OCI-M1 (cell line): ENCODE measurements at regions not wholly inside any gene's neighbourhood (a gene's known extent, or its start where the extent isn't known, plus 50 kb on each side); places are given as distances from the start of the nearest gene placed in this dataset.

ENCODE experiments used
- DNase-seq: peaks from one replicate; lab custom pipeline; 2025; lab: John Stamatoyannopoulos, UW

DNA sequence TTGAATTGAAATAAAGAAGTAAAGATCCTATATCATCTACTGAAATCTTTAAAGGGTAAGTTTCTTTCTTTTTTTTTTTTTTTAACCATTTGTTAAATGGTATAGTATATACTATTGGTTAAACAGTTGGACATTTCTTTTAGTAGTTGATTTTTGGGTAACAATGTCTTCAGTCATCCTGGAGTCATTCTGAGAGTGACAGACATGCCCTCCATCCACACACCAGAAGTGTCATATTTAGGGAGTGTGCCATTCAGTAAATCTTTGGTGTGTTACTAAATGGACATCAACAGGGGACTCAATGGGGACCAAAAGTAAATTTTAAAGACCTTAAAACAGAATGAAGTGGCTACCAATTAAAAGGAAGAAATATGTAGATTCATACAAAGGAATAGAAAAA is 50.8 kb upstream of the SLC39A10 start:
- DNase-seq, result peak; percentile 39

DNA sequence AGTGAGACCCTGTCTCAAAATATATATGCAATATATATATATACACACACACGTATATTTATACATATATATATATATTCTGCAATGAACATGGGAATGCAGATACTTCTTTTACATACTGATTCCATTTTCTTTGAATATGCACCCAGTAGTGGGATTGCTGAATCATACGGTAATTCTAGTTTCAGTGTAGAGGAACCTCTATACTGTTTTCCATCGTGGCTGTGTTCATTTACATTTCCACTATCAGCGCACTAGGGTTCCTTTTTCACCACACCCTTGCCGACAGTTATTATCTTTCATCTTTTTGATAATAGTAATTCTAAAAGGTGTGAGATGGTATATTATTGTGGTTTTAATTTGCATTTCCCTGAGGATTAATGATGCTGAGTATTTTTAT is 52.3 kb upstream of the SLC39A10 start:
- DNase-seq, result peak; percentile 46

DNA sequence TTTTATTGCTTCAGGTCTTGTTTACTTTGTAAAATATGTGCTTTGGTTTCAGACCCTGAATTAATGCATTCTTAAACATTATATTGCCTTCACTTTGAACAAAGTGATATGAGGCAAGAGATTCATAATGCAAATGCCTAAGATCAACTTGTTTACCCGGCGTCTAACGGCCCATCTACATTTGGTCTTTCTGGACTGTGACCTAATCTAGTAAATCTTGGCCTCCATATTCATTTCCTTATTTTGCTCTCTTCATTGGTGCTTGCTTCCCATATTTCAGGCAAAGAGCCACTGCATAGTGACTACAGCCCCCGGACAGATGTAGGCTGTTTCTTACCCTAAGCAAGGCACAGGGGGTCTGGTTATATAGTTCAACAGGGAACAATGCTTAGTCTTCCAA is 53.0 kb upstream of the SLC39A10 start:
- DNase-seq, result peak; percentile 43

DNA sequence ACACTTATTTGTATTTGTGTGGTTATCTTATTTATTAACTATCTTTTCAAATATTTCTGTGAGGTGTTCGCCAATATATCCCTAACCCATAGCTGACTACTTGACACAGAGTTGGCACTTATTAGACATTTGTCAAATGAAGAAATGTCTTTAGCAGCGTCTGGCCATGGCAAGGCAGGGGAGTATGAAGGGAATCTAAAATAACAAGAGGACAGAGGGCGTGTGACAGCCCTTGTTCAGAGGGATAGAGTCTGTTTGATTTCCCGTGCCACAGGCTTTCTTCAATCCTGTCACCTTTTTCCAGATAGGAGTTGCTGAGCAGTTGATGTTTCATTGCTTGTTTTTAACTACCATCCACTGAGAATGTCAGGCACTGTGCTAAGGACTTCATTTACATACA is 53.6 kb upstream of the SLC39A10 start:
- no peak for DNase-seq

DNA sequence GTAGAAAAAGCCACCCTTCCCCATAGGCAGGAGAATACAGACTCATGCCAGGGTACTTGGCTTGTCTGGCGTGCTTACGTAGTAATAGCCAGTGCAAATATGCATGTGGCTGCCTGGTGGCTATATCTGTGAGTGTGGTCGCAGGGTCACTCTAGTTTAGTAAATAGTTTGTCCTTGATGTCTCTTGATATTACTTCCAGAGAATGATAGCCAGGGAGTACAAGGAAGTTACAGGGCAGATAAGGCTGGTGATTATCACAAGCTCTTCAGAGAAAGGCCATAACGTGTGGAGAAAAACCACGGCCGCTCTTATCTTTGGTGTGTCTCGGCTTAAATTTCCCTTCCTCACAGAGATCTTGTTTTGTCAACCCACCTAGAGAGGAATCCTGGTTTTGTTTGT is 54.3 kb upstream of the SLC39A10 start:
- DNase-seq, result peak; percentile 91

DNA sequence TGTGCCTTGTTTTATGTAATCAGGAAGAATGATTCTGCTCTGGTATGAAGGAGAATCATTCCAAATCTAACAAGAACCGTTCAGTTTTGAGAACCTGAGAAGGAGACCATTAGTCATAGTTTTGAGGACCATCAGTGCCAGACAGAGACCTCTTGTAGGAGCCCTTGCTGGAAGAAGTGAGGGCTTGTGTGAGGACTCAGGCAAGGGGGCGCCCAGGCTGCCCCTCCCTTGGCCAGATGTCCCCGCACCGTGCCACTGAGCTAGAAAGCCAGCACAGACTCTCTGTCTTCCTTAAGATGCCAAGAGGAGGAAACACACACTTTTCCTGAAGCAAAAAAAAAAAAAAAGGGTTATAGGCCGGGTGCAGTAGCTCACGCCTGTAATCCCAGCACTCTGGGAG is 55.7 kb upstream of the SLC39A10 start:
- DNase-seq, result no peak

DNA sequence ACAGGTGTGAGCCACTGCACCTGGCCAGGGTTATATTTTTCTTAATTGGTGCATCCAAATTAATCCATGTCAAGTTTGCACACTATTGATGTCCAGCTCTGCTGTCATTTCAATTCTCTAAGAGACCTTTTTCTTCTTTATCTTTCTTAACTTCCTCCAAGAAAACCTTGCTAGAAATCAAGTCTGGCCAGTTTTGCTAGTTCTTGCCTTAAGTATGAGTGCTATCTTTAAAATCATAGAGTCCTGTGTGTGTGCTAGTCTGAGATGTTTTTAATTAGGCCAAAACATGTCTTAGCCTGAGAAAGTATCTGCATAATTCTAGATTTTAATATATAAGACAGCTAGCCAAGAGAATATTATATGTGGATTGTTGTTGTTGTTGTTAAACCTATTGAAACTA is 56.2 kb upstream of the SLC39A10 start:
- DNase-seq, result peak; percentile 37

DNA sequence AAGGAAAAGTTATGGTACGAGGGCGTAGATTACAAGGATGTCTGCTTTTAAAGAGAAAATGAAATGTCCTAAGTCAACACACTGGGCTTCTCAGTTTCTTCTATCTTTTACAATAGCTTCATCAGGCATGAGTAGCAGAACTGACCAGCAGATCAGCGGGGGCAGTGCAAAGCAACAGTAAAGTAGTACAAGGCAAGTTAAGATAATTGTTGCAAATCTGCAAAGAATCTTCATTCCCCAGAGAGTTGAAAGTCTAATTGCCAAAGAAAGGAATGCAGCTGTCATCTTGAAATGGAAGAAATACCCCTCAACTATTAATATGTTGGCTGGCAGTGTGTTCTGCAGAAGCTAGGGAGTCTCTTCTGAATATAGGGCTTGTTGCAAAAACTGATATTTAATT is 60.2 kb upstream of the SLC39A10 start:
- DNase-seq, result peak; percentile 59

DNA sequence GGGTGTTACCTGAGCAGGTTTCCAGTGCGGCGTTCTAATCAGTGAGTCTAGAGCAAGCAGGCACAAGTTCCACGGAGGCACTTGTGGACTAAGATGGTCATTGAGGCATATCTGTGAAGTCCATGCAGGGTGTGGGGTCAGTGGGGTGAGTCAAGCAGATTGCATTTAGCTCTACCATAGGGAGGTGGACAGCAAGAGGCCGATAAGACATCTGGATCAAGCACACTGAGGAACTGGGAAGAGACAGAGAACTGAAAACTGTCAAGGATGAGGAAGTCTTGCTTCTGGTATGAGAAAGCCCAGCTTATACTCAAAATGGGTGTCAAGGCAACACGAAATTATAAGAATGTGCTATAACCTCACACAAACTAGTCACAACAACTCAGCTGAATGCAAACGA is 61.2 kb upstream of the SLC39A10 start:
- peak; percentile 92 for DNase-seq

DNA sequence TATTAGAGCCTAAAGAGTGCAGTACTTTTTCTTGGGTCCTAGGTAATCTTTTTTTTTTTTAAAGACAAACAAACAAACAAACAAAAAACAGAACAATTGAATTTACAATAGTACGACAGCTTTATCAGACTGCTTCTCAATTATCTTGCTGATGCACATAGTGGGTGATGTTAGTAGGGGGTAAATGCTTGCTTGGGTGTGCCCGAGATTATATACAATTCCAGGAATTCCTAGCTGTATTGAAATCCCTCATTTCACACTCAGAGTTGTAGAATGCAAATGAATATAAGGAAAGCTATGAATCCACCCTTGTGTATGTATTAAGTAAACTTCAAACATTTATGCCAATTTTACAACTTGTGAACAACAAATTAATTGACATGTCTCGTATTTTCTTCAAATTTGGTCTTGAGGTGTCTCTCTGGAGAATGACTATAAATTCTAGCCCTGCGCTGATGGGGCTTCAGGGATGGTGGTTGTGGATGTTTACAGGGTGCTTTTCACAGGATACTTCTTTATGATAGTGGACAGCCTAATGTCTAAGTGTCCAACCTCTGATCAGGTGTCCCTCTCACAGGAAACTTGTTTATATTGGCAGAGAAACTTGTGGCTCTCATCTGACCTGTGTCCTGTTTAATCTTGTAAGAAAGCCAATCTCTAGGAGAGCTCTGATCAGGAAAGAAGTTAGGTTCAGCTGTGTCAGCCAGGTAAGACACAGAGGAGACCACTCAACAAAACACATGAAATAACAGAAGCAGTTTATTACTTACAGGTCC is 61.9 kb upstream of the SLC39A10 start:
- peak; percentile 76 for DNase-seq

DNA sequence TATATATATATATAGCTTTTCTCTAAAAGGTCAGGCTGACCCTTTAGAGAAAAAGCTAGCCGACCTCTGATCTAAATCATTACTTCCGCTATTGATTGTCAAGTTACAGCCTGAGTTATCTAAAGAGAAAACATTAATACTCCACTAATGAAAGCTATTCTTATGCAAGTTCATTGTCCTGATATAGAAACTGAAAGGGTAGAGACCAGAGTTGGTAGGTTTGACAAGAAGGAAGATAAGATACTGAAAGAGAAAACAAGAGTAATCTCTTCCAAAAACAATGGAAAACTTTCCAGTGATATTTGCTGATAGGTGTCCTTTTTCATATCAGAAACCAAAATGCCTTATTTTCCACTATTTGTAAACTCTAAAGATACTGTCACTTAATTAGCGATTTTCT is 62.8 kb upstream of the SLC39A10 start:
- peak; percentile 80 for DNase-seq

DNA sequence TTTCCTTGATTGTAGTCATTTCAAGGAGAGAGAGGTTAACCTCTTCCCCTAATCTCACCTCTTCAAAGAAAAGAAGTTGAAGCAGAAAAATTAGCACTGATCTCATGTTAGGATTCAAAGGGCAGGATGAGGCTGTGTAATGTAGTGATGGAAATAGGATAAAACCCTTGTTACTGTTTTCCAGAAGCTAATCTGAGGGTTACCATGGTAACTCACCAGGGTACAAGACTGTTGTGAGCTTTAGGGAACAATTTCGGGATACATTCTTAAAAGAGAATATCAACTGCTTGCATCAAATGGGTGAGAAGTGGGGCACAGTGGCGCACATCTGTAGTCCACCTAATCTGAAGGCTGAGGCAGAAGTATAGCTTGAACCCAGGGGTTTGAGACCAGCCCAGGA is 64.9 kb upstream of the SLC39A10 start:
- DNase-seq, result no peak

DNA sequence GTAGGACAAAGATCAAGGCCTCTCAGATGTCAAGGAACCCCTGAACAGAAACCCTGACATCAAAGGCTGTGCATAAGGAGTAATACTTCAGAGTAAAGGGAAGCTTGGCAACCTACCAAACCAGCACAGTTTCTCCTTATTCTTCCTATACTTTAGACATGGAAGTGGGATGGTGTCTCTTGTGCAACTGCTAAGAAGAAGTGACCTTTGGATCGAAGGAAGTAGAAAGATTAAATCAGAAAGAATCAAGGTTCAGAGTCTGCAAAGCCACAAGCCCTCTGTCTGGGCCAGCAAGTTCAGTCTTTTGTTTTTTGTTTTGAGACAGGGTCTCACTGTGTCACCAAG is 66.2 kb upstream of the SLC39A10 start:
- DNase-seq, result peak; percentile 42

DNA sequence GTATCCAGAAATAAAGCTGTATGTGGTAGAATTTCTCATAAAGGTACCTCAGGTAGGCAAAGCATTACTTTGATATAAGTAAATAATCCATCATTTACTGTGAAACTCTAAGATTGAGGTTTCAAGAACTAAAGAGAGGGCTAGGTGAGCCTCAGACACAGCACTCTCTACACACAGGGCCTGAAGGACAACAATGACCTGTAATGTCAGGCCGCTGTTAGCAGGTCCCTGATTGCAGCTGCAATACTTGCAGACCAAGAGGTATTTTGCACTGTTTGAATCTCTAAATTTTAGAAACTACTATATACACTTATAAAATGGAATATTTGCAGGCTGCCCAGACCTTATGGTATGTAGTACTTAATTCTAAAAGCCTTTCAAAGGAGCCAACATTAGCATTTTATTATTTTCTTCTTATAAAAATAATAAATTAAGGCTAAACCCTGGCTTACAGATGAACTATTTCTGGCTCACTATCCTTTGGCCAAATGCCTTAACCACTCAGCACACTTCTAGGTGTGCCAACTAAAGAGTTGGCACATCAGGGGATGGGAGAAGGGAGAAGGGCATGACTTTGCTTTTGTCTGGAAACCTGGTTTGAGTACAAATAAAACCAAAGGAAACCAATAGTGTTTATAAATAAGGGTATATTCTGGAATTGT is 66.7 kb upstream of the SLC39A10 start:
- DNase-seq, result no peak

DNA sequence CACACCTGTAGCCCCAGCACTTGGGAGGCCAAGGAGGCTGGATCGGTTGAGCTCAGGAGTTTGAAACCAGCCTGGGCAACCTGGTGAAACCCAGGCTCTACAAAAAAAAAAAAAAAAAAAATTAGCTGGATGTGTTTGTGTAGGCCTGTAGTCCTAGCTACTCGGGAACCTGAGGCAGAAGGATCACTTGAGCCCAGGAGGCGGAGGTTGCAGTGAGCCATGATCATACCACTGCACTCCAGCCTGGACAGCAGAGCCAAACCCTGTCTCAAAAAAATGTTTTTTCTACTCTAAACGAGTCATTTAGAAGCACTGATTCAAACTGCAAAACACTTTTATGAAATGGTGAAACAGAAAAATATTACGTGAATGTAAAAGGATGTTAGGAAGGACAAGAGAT is 69.1 kb upstream of the SLC39A10 start:
- no peak for DNase-seq

DNA sequence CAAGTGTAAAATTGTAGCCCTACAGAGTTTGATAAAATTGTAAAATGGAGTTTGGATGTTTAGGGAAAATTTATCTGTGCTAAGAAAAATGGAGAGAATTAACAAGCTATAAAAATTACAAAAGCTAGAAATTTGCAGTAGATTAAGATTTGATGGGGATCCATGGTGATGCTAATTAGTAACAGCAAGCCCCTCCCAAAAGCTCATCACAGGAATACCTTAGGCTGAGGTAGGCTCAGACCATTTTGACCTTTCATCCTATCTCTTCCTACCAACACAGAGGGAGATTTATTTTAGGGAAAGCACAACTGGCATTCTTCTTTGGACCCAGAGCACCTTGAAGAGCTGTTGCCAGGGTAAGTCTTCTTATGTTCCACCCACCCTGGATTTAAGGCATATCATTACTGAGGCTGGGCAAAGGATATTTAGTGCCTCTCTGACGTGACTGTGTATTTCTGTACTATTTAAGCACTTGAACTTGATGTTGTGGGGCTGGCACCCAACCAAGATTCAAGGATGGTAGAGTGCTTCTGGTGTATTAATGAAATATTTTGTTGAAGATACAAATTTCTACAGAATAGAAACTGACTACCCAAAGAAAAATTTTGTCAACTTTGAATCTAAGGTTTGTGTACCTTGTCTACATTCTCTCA is 70.8 kb upstream of the SLC39A10 start:
- DNase-seq, result no peak

DNA sequence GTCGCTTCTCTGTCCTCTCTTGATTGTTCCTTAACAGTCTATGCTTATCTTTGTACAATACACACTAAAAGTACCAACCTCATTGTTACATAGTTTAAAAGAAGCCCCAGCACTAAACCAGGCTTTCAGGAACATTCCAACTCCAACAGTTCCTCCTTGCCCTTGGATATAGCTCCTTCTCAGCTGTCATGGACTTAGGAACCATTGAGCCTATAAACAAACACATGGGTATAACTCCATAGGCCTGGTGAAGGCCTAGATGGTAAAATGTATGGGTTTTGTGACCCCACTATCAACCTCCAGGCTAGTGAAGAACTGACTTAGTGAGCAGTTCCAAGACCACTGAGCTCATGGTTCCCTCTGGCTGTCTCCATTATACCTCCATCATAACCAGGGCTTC is 74.8 kb upstream of the SLC39A10 start:
- DNase-seq, result no peak

DNA sequence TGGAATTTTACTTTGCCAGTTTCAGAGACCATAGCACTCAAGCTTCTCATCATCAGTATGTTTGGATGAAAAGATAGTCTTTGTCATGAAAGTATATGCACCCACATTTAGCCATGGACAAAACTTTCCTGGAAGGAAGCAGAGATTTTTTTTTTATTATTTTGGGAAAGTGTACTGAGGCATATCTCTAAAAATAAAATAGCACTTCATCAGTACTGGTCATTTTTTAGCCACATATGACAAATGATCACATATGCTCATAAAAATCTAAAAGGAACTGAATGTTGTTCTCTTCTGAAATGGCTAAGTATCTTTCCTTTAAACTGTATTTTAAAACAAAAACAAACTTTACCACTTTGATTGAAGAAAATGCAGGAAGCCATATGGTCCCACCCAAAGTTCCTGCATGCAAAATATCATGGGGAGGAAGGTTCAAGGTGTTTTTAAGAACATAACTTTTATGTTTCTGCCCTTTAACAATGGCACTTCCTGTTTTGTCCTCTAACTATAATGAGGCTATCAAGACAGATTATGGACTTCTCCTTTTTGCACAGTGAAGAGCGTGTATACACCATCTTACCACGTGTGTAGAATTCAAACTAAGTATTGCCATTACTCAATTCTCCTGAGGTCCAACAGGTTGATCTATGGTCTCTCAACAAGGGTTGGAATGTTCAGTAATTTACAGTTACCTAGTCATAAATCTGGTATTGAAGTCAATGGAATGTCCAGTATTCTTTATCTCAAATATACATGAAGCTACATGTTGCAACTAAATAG is 77.1 kb upstream of the SLC39A10 start:
- peak; percentile 90 for DNase-seq

DNA sequence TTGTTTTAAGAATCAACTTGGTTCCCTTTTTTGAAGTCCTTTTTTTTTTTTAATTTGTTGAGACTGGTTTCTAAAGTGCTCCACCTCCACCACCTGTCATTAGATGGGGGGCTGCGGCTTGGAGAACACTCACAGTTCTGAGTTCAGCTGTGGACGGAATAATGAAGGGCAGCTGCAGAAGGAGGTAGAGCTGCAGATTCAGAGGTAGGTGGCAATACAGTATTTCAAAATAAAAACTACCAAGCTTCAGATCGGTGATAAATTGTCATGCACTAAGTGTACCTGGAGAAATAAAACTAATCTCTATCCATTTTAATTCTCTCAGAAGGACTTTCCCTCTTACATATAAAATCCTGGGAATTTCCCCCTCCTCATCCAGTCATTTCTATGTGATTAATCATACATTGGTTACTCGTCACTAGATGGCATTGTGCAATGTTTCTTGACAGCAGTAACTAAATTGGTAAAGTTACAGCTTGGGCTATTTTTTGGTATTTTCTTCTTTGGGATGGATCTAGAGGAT is 81.1 kb upstream of the SLC39A10 start:
- DNase-seq, result peak; percentile 72

DNA sequence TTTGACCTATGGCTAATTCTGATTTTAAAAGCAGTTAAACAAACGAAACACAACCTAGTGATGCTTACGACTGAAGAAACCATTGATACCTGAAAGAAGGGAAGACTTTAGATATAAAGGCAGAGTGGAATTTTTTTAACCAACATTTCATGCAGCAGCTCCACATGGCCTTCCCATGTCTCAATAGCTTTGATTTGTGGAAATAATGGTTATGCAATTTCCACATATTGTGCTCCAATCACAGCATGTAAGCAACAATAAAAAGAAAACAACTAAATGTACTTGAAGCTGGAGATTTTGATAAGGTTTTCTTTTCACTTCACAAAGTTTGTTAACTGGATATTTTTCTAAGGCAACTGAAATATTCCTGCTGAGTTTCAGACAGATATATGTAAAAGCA is 82.0 kb upstream of the SLC39A10 start:
- DNase-seq, result no peak

DNA sequence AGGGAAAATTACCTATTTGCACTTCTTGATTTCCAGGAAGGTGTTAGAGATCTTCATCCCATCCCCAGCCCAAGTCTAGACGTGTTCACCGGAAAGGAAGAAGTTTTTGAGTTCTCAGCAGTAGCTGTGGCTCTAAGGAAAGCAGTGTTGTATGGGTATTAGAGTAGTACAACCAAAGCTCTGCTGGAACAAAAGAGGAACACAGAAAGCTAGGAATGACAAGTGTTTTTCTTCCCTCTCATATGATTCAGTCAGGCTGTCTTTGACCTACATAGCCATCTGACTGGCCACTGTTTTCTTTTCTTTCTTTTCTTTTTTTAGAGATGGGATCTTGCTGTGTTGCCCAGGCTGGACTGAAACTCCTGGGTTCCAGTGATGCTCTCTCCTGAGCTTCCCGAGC is 82.7 kb upstream of the SLC39A10 start:
- no peak for DNase-seq

DNA sequence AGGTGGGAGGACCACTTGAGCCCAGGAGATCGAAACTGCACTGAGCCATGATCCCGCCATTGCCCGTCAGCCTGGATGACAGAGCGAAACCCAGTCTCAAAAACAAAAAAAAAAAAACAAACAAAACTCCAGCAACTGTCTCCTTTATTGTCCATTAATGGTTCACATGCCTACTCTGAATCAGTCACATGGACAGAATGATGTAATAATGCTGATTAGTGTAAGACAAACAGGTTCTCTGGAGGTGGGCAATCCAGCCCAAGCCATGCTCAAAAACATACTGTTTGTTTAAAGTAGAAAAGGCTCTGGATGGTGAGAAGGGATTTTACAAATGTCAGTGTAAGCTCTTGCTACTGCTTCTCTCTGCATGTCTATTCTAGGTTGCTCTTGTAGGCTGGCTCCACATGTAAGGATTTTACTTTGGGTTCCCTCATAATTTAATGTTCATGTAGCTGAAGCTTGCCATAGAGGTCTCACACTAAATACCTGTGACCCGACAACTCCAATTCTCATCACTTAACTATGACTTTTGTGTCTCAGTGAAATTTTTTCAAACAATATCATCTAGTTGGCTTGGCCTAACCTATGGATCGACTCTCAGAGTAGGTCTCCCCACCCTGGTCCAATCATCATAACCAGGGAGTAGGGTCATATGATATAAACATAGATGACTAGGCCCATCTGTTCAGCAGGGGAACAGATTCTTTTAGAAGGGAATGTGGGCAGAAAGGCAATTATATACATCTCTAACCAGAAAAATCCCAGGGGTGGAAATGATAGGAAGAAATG is 83.9 kb upstream of the SLC39A10 start:
- peak; percentile 38 for DNase-seq
